Adrenal gland (tissue), 5 donors: ENCODE measurements at regions not wholly inside any gene's neighbourhood (a gene's known extent, or its start where the extent isn't known, plus 50 kb on each side); places are given as distances from the start of the nearest gene placed in this dataset.
"Not testable (repeated sequence)": the region's sequence is repeated elsewhere in the genome, so short reads cannot be mapped to it uniquely, and the experiment has no call there.

Experiments used
- CTCF ChIP-seq, 6 experiments: fragments of 450-650 bp in 4 of 6; fragments of 200-600 bp in 2 of 6; sonication (generic) in 1 of 6; IDR thresholded peaks; 1 replicate in 5 of 6; 2 replicates in 1 of 6; pipeline versions ENCODE4 v1.5.1 to v1.8.0; 2016 to 2021; ENCODE audit warnings: antibody characterized with exemption in 6 of 6, mild to moderate bottlenecking in 2 of 6, moderate library complexity in 1 of 6
- POLR2A ChIP-seq, 2 donors: fragments of 450-650 bp; IDR thresholded peaks; one replicate each; pipeline ENCODE4 v1.6.1; 2017; ENCODE audit warnings: antibody characterized with exemption in 2 of 2, mild to moderate bottlenecking in 2 of 2, moderate library complexity in 1 of 2
- donor health status: DM: no; HTN: no; CAD: no.

- not testable (repeated sequence) for TF ChIP-seq POLR2A, CTCF (IDR thresholded peaks at IDR 0.05)
These were observed 115.0 kb upstream of the FBXO28 start for GRCh38 chr1:223998676-223999455.
